Astrocyte of the spinal cord (primary cell): ENCODE measurements at regions not wholly inside any gene's neighbourhood (a gene's known extent, or its start where the extent isn't known, plus 50 kb on each side); places are given as distances from the start of the nearest gene placed in this dataset.
A peak's percentile ranks its signal among the peaks of the same experiment; 100 is the strongest.
"Not testable (repeated sequence)": the region's sequence is repeated elsewhere in the genome, so short reads cannot be mapped to it uniquely, and the experiment has no call there.

Experiments
- DNase-seq: peaks from one replicate; pipeline ENCODE4 v3.0.0; 2011; ENCODE audit warnings: low read depth, low spot score
- H3K4me3 ChIP-seq: 2 replicates; pipeline ENCODE4 v1.5.1; 2011; ENCODE audit warnings: low read depth, mild to moderate bottlenecking, low read length, moderate library complexity
- in situ Hi-C: cut with HindIII; loops from 2 replicates; pipeline ENCODE4 v1.10.0; 2017; ENCODE audit warnings: low sequenced_read_pairs
- TF ChIP-seq, protein P1 (sequence below): IDR thresholded peaks from 2 replicates; pipeline ENCODE4 v1.5.1; 2012; ENCODE audit warnings: low read depth, mild to moderate bottlenecking, low read length, inconsistent platforms

DNA sequence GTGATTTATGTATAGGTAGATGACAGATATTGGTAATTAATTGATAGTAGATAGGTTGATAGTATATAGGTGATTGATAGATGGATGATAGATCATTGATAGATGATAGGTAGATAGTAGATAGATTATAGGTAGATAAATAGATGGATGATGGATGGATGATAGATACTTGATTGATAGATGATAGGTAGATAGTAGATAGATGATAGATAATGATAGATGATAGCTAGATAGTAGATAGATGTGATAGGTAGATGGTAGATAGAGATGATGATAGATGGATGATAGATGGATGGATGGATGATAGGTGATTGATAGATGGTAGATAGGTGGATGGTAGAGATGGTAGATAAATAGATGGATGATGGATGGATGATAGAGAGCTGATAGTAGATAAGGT is 62.0 kb upstream of the SAMD11 start:
- H3K4me3 ChIP-seq, result no peak overlapping the region
- TF ChIP-seq, protein P1, sequence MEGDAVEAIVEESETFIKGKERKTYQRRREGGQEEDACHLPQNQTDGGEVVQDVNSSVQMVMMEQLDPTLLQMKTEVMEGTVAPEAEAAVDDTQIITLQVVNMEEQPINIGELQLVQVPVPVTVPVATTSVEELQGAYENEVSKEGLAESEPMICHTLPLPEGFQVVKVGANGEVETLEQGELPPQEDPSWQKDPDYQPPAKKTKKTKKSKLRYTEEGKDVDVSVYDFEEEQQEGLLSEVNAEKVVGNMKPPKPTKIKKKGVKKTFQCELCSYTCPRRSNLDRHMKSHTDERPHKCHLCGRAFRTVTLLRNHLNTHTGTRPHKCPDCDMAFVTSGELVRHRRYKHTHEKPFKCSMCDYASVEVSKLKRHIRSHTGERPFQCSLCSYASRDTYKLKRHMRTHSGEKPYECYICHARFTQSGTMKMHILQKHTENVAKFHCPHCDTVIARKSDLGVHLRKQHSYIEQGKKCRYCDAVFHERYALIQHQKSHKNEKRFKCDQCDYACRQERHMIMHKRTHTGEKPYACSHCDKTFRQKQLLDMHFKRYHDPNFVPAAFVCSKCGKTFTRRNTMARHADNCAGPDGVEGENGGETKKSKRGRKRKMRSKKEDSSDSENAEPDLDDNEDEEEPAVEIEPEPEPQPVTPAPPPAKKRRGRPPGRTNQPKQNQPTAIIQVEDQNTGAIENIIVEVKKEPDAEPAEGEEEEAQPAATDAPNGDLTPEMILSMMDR, result no peak
- in situ Hi-C loops, result no loop called here
- DNase-seq, result no peak

DNA sequence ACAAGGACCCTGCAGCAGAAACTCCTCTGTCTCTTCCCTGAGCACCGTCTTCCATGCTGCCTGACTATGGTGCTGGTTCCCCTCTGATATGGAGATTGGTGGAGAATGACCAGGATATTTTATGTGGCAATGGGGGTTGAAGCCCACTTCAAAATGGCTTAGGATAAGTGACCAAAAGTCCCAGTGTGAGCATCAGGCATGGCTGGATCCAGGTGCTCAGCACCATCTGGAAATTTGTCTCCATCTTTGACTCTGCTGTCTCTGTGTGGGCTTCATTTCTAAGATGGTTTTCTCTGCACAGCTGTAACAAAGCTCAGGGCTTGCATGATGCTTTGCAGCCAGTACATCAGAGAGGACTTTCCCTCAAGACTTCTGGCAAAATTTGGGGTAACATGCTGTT is 61.1 kb upstream of the SAMD11 start:
- in situ Hi-C loops, H3K4me3 ChIP-seq, DNase-seq: not testable (repeated sequence)

DNA sequence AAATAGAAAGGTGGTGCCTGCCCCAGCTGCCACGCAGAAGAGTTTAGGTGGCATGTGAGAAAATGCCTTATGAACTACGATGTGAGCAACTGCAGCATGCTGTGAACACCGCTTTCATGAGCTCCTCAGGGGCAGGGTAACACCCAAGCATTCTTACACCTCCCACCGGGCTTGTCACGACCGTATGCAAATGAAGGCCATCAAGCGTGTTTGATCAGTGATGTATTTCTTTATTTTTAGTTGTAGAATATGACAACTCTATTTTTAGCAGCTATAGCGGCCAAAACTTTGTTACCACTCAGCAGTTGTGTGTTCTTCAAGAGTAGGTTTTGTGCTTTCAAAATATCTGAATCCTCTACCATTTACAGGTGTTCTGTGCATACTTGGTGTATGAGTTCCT is 58.1 kb upstream of the SAMD11 start:
- in situ Hi-C loops, DNase-seq, H3K4me3 ChIP-seq: not testable (repeated sequence)

DNA sequence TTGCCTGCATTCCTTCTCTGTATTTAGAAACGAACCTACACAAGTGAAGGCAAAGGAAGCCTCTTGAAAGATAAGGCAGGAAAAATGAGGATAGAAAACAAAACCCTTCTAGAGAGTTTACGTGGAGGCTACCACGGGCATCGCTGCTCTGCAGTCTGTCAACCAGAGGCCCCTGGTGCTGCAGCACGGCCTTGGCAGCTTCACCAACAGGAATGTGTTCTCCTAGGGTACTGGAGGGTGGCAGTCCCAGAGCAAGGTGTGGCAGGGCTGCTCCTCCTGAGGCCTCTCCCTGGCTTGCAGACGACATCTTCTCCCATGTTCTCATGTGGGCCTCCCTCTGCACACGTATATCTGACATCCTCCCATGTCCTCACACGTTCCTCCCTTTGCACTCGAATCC is 57.6 kb upstream of the SAMD11 start:
- DNase-seq, result no peak
- TF ChIP-seq, protein P1, result no peak
- in situ Hi-C loops, result no loop called here
- no peak overlapping the region for H3K4me3 ChIP-seq

DNA sequence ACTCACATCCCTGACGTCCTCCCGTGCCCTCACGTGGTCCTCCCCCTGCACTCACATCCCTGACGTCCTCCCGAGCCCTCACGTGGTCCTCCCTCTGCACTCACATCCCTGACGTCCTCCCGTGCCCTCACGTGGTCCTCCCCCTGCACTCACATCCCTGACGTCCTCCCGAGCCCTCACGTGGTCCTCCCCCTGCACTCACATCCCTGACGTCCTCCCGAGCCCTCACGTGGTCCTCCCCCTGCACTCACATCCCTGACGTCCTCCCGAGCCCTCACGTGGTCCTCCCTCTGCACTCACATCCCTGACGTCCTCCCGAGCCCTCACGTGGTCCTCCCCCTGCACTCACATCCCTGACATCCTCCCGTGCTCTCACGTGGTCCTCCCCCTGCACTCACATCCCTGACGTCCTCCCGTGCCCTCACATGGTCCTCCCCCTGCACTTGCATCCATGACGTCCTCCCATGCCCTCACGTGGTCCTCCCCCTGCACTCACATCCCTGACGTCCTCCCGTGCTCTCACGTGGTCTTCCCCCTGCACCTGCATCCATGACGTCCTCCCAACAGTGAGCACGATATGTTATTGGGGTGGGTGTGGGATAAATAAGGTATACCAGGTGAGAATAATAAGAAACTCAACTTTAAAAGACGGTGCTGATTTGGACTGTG is 57.0 kb upstream of the SAMD11 start:
- in situ Hi-C loops, H3K4me3 ChIP-seq, DNase-seq: not testable (repeated sequence)

DNA sequence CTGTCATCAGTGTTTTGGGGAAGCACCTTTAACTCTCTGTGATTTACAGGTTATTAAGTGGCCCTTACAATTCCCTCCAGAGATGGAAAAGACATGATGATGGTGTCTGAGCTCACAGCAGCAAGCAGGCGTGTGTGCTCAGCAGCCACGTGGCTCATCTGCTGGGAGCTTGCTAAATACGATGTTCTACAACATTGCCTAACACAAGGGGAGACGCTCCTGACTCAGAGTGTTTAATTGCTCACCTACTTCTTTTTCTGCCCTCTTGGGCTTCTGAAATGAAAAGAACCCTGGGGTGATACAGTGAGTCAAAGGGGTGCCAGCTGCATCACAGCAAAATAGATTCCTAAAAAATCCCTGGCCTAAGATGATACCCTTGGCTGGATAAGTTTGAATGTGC is 56.2 kb upstream of the SAMD11 start:
- H3K4me3 ChIP-seq, DNase-seq, in situ Hi-C loops: not testable (repeated sequence)

DNA sequence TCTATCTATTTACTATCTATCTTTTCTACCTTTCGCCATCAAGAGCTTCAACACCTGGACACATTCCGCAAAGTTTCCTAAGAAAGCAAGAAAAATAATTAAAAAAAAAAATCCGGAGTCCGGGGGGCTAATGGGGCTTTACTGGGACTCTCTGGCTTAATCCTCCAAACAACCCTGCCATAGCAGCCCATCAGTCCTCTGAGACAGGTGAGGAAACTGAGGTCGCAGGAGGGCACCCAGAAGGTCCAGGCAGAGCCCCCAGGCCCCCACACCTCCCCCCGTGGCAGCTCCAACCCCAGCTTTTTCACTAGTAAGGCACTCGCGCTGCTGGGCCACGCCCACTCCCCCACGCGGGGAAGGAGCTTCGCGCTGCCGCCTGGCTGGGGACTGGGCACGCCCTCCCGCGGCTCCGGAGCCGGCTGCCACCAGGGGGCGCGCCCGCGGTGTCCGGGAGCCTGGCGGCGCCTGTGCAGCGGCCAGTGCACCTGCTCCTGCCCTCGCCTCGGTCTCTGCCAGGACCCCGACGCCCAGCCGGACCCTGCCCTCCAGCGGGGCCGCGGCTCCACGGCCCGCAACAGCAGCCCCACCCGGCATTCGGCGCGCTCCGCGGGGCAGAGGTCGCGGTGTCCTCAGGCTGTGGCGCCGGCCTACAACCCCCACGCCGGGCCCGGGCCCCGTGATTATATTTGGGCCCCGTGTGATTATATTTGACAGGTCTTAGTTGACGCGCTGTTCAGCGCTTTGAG is 54.1 kb upstream of the SAMD11 start:
- in situ Hi-C loops, result no loop called here
- TF ChIP-seq, protein P1, result peak; percentile 58
- peak; percentile 4 for DNase-seq

More for the DNA sequence above, 54.1 kb upstream of the SAMD11 start:
- no peak overlapping the region for H3K4me3 ChIP-seq
